ENCODE measurements at regions not wholly inside any gene's neighbourhood (a gene's known extent, or its start where the extent isn't known, plus 50 kb on each side); places are given as distances from the start of the nearest gene placed in this dataset.

DNA sequence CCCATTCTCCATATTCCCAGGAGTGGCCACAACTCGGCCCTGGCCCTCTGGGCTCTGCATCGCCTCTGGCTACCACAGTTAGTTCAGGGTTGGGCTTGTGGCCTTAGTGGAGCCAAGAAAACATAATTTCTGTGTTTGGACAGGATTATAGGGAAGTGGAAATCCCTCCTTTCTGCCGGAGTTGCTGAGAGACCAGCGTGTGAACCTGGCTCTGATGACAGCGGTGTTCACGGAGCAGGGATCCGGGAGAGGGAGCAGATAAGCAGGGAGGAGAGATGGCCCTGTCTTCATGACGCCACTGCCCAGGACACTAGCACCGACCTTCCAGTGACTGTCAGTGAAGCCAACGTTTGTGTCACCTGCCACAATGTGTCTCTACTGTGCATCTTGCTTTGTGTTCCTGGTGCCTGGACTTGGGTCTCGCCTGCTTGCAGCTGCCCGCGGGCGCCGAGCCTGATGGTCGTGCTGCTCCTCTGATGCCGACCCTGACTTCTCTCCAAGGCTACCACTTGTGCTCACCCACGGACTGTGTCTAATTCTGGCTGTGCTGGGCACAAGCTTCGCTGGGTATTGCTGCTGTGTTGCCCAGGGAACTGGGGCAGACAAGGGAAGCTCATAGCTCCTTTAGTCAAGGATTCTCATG, 67.0 kb upstream of the VIPR2 start:
- TF ChIP-seq, protein P1, sequence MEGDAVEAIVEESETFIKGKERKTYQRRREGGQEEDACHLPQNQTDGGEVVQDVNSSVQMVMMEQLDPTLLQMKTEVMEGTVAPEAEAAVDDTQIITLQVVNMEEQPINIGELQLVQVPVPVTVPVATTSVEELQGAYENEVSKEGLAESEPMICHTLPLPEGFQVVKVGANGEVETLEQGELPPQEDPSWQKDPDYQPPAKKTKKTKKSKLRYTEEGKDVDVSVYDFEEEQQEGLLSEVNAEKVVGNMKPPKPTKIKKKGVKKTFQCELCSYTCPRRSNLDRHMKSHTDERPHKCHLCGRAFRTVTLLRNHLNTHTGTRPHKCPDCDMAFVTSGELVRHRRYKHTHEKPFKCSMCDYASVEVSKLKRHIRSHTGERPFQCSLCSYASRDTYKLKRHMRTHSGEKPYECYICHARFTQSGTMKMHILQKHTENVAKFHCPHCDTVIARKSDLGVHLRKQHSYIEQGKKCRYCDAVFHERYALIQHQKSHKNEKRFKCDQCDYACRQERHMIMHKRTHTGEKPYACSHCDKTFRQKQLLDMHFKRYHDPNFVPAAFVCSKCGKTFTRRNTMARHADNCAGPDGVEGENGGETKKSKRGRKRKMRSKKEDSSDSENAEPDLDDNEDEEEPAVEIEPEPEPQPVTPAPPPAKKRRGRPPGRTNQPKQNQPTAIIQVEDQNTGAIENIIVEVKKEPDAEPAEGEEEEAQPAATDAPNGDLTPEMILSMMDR (IDR thresholded peaks at IDR 0.05; ENCODE audit: insufficient read depth, low read length, poor library complexity, severe bottlenecking), result no peak

GRCh38 chr7:159210581-159211235, 66.0 kb upstream of the VIPR2 start:
- Histone ChIP-seq H3K27me3 (replicated peaks; ENCODE audit: control insufficient read depth, insufficient read depth, low read length) (no peaks in the 10 kb centered on the region), H3K4me3 (replicated peaks; ENCODE audit: low read depth, low read length) (no peak overlapping the region), H3K36me3 (ENCODE audit: control insufficient read depth, insufficient read depth, low read length) (no peaks in the 10 kb centered on the region)
- TF ChIP-seq, protein P1 (IDR thresholded peaks at IDR 0.05; ENCODE audit: insufficient read depth, low read length, poor library complexity, severe bottlenecking), result no peak
- DNase-seq (ENCODE audit: extremely low read depth, insufficient read length), result no peak

More for the DNA sequence above, 67.0 kb upstream of the VIPR2 start:
- Histone ChIP-seq H3K27me3 (replicated peaks; ENCODE audit: control insufficient read depth, insufficient read depth, low read length) (no peaks in the 10 kb centered on the region), H3K4me3 (replicated peaks; ENCODE audit: low read depth, low read length) (no peak overlapping the region), H3K36me3 (ENCODE audit: control insufficient read depth, insufficient read depth, low read length) (no peaks in the 10 kb centered on the region)
- DNase-seq (ENCODE audit: extremely low read depth, insufficient read length), result no peak

- no peaks in the 10 kb centered on the region for H3K36me3 ChIP-seq (ENCODE audit: control insufficient read depth, insufficient read depth, low read length)
- no peak overlapping the region for H3K4me3 ChIP-seq (replicated peaks; ENCODE audit: low read depth, low read length)
- TF ChIP-seq, protein P1 (IDR thresholded peaks at IDR 0.05; ENCODE audit: insufficient read depth, low read length, poor library complexity, severe bottlenecking), result no peak
- no peaks in the 10 kb centered on the region for H3K27me3 ChIP-seq (replicated peaks; ENCODE audit: control insufficient read depth, insufficient read depth, low read length)
- DNase-seq (ENCODE audit: extremely low read depth, insufficient read length), result no peak
Measured at GRCh38 chr7:159209429-159209828, 64.8 kb upstream of the VIPR2 start.

GRCh38 chr7:159207951-159208350, 63.3 kb upstream of the VIPR2 start:
- TF ChIP-seq, protein P1 (IDR thresholded peaks at IDR 0.05; ENCODE audit: insufficient read depth, low read length, poor library complexity, severe bottlenecking), result no peak
- Histone ChIP-seq H3K4me3 (replicated peaks; ENCODE audit: low read depth, low read length) (no peak overlapping the region), H3K36me3 (ENCODE audit: control insufficient read depth, insufficient read depth, low read length) (no peaks in the 10 kb centered on the region), H3K27me3 (replicated peaks; ENCODE audit: control insufficient read depth, insufficient read depth, low read length) (no peaks in the 10 kb centered on the region)
- no peak for DNase-seq (ENCODE audit: extremely low read depth, insufficient read length)

GRCh38 chr7:159207393-159207792, 62.7 kb upstream of the VIPR2 start:
- TF ChIP-seq, protein P1 (IDR thresholded peaks at IDR 0.05; ENCODE audit: insufficient read depth, low read length, poor library complexity, severe bottlenecking), result no peak
- no peak for DNase-seq (ENCODE audit: extremely low read depth, insufficient read length)
- Histone ChIP-seq H3K4me3 (replicated peaks; ENCODE audit: low read depth, low read length) (no peak overlapping the region), H3K27me3 (replicated peaks; ENCODE audit: control insufficient read depth, insufficient read depth, low read length) (no peaks in the 10 kb centered on the region), H3K36me3 (ENCODE audit: control insufficient read depth, insufficient read depth, low read length) (no peaks in the 10 kb centered on the region)

Data from GM06990 (cell line).